Left hindlimb (tissue), 1 donor: ENCODE measurements at regions not wholly inside any gene's neighbourhood (a gene's known extent, or its start where the extent isn't known, plus 50 kb on each side); places are given as distances from the start of the nearest gene placed in this dataset.
"Not testable (repeated sequence)": the region's sequence is repeated elsewhere in the genome, so short reads cannot be mapped to it uniquely, and the experiment has no call there.

Experiments used
- DNase-seq: peaks from one replicate; pipeline ENCODE4 v3.0.0-alpha.2; 2018

GRCh38 chr22:47370448-47371262 lies 608.2 kb downstream of the TBC1D22A start:
- DNase-seq, result no peak

GRCh38 chr22:47369431-47370015 lies 607.1 kb downstream of the TBC1D22A start:
- DNase-seq, result no peak

GRCh38 chr22:47369020-47369419 lies 606.6 kb downstream of the TBC1D22A start:
- DNase-seq, result no peak

GRCh38 chr22:47367993-47368945 lies 605.8 kb downstream of the TBC1D22A start:
- DNase-seq, result no peak

GRCh38 chr22:47367107-47367690 lies 604.7 kb downstream of the TBC1D22A start:
- DNase-seq, result no peak

- DNase-seq, result no peak
These were observed 603.7 kb downstream of the TBC1D22A start for GRCh38 chr22:47366026-47366767.

- no peak for DNase-seq
These were observed 598.8 kb downstream of the TBC1D22A start for GRCh38 chr22:47361247-47361646.

GRCh38 chr22:47357493-47357892 lies 595.0 kb downstream of the TBC1D22A start:
- no peak for DNase-seq

- no peak for DNase-seq
These were observed 594.6 kb downstream of the TBC1D22A start for GRCh38 chr22:47357086-47357485.

- DNase-seq, result no peak
These were observed 594.1 kb downstream of the TBC1D22A start for GRCh38 chr22:47356511-47357011.

- DNase-seq, result no peak
These were observed 593.5 kb downstream of the TBC1D22A start for GRCh38 chr22:47355776-47356510.

GRCh38 chr22:47355388-47355725 lies 592.9 kb downstream of the TBC1D22A start:
- DNase-seq, result no peak

- no peak for DNase-seq
These were observed 592.4 kb downstream of the TBC1D22A start for GRCh38 chr22:47354668-47355387.

- no peak for DNase-seq
These were observed 590.7 kb downstream of the TBC1D22A start for GRCh38 chr22:47352920-47353700.

GRCh38 chr22:47351836-47352579 lies 589.6 kb downstream of the TBC1D22A start:
- no peak for DNase-seq

GRCh38 chr22:47346287-47346686 lies 583.8 kb downstream of the TBC1D22A start:
- not testable (repeated sequence) for DNase-seq

GRCh38 chr22:47345025-47345424 lies 582.6 kb downstream of the TBC1D22A start:
- no peak for DNase-seq

GRCh38 chr22:47344414-47344813 lies 582.0 kb downstream of the TBC1D22A start:
- no peak for DNase-seq

- no peak for DNase-seq
These were observed 581.2 kb downstream of the TBC1D22A start for GRCh38 chr22:47343611-47344010.
